ENCODE measurements at regions not wholly inside any gene's neighbourhood (a gene's known extent, or its start where the extent isn't known, plus 50 kb on each side); places are given as distances from the start of the nearest gene placed in this dataset.

DNA sequence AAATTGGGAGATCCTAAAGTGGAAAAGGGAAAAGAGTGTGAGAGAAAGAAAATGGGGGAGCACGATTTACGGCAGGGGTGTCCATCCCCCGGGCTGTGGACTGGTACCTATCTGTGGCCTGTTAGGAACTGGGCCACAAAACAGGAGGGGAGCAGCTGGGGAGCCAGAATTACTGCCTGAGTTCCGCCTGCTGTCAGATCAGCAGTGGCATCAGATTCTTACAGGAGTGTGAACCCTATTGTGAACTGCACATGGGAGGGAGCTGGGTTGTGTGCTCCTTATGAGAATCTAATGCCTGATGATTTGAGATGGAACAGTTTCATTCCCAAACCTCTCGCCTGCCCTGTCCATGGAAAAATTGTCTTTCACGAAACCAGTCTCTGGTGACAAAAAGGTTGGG, 108.3 kb upstream of the ADAMTSL1 start:
- TF ChIP-seq, protein P1, sequence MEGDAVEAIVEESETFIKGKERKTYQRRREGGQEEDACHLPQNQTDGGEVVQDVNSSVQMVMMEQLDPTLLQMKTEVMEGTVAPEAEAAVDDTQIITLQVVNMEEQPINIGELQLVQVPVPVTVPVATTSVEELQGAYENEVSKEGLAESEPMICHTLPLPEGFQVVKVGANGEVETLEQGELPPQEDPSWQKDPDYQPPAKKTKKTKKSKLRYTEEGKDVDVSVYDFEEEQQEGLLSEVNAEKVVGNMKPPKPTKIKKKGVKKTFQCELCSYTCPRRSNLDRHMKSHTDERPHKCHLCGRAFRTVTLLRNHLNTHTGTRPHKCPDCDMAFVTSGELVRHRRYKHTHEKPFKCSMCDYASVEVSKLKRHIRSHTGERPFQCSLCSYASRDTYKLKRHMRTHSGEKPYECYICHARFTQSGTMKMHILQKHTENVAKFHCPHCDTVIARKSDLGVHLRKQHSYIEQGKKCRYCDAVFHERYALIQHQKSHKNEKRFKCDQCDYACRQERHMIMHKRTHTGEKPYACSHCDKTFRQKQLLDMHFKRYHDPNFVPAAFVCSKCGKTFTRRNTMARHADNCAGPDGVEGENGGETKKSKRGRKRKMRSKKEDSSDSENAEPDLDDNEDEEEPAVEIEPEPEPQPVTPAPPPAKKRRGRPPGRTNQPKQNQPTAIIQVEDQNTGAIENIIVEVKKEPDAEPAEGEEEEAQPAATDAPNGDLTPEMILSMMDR (IDR thresholded peaks at IDR 0.05): no peak
- TF ChIP-seq POLR2A (IDR thresholded peaks at IDR 0.05): no peak

All from heart left ventricle (tissue), 13 donors.